AML-193 (cell line): ENCODE measurements at regions not wholly inside any gene's neighbourhood (a gene's known extent, or its start where the extent isn't known, plus 50 kb on each side); places are given as distances from the start of the nearest gene placed in this dataset.
"Not testable (repeated sequence)": the region's sequence is repeated elsewhere in the genome, so short reads cannot be mapped to it uniquely, and the experiment has no call there.

Experiments
- DNase-seq, 2 experiments: peaks; one replicate each; lab custom pipeline; 2025; lab: John Stamatoyannopoulos, UW

DNA sequence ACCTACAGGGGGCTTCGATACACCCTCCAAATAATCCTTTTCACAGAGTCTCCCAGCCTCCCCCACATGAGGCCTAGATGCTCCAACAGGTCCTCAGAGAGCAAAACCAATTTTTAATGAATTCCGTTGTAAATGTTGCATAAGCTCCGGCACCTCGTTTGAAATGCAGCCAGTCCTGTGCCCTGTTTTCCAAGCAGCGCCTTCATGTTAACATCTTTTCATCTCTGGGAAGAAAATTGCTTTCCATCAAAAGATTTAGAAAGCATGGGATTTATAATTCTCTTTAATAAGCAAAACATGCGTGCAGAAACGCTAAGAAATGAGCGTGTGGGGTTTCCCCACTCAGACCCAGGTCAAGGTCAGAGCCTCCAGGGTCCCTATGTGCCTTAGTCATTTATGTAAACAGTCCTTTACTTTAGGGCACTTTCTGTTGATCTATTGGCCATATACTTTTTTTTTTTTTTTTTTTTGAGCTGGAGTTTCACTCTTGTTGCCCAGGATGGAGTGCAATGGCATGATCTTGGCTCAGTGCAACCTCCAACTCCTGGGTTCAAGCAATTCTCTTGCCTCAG, 177.5 kb upstream of the S1PR3 start:
- DNase-seq: no peak

DNA sequence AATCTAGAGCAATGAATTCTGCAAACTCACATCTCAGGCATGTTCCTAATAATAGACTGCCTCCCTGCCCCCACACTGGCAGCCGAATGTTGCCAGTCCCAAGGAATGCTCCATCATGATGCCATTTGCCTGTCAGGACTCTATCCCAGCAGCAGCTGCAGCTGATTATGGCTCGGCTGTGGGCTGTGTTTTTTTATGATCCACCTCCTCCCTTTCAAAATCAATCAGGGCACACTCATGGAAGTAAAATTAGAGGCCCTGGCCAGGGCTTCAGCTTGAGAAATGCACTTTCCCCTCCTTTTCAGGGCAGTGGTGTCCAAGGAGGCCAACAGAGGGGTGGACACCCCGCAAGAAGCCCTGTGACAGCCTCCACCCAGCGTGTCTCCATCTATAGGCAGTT, 176.7 kb upstream of the S1PR3 start:
- DNase-seq: no peak

DNA sequence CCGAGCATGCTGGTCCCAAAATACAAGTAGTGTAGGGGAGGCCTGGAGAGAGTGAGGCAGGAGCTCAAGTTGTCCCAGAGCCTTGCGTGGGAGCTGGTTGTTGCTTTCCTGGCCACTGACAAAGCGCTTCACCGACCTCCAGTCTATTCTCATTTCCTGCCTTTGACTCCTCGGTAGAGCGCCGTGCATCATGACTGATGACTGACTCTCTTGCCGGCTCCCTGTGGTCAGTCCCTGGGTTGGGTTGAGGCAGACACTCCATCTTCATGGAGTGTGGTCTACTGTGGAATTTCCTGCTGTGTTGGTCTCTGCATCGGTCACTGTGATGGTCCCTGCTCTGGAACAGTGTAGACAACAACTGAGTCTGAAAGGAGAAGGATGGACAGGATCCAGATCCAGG, 175.1 kb upstream of the S1PR3 start:
- no peak for DNase-seq

DNA sequence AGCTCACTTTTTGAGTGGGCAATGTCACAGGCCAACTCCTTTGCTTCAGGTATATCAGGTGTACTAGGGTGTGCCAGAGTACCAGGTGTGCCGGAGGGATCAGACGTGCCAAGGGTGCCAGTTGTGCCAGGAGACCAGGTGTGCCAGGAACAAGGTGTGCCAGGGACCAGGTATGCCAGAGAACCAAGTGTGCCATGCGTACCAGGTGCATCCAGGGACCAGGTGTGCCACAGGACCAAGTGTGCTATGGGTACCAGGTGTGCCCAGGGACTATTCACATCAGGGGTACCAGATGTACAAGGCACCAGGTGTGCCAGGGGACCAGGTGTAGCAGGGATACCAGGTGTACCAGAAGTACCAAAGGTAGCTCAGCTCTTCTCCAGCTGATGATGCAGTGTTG, 174.7 kb upstream of the S1PR3 start:
- DNase-seq: no peak

DNA sequence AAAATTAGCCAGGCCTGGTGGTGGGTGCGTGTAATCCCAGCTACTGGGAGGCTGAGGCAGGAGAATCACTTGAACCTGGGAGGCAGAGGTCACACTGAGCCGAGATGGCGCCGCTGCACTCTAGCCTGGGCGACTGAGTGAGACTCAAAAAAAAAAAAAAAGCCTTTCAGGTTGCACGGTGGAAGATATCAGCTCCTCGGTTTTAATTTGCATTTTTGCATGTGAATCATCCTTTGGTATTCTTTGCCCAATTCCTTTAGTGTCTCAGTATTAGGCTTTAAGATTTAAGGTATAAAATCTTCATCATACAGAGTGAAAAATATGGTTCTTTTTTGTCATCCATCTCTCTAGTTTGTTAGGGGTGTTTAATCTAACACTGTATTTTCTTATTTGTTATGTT, 173.6 kb upstream of the S1PR3 start:
- no peak for DNase-seq

DNA sequence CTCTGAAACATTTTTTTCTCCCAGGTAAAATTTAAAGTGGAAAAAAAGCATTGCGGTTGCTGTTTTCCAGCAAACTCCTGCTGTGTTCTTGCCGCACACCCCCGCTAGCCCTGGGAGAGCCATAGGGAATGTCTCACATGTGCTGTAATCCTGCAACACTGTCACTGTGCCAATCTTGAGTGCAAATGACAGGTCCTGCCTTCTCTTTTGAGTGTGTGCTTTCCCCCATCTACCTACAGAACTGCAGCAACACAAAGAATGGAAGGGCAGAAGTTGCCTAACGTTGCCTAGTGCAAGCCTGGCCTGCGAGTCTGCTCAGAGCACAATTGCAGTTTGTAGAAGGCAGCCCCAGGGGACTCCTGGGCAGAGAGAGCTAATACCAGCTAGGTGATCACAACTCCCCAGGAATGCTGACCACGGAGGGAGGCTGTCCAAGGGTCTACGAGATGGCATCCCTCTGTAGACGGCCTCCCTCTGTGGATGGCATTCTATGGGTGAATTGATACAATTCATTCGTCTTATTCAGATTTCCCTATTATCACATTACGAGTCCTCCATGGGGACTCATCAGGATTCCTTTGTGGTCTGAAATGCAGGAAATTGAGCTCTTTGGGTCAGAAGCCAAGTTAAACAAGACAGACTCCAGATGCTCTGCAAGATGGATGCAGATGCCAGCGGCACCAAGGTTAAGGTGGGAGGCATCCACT, 172.6 kb upstream of the S1PR3 start:
- no peak for DNase-seq

DNA sequence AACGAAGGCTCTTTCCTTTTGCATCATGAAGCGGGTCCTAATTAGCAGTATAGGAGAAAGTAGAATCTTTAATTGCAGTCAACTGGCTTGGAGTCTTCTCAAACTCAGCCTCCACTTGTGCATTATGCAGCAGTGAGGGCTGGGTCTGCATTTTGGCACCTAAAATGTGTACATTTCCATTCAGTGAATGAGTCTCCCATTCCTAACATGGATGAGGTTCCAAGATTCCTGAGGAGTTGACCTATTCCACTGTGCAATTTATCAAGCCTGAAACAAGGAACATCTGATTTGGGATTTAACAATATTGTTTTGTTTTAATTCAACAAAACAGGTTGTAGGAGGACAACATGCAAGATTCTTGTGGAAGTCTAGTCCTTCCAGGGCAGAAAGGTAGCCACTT, 171.8 kb upstream of the S1PR3 start:
- DNase-seq: no peak

DNA sequence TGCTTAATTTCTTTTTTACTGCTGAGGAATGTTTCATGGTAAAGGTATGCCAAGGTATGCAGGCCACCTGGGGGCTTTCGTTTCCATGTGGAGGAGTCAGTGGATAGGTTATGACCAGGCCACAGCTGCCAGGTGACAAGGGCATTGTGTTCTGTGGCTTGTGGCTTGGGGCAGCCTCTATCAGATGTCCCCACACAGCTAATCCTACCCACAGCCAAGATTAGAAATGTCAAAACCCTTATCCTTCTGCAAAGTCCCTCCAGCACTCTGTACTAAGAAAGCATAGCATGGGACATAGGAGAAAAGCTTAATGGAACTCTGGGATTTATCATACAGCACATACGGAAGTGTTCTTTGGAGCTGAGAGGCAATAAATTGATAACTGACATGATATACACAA, 171.2 kb upstream of the S1PR3 start:
- no peak for DNase-seq

DNA sequence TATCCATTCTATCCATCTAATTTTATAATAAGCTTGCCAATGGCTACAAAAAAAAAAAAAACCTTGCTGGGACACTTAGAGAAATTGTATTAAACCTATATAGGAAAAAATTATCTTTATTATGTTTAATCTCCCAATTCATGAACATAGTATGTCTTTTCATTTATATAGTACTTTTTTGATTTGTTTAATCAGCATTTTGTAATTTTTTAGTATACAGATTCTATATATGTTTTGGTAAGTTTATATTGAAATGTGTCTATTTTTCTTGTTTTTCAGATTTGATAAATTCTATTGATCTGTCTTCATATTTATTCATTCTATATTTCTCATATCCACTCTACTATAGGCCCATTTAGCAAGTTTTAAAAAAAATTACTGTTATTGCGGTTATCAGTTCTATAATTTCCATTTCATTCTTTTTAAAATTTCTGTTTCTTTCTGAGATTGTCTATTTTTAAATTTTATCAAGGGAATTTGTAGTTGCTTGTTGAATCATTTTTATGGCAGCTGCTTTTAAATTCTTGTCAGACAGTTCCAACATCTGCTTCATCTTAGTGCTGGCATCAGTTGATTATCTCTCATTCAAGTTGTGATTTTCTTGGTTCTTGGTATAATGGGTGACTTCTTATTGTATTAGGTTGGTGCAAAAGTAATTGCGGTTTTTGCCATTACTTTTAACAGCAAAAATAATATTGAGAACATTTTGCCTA, 170.1 kb upstream of the S1PR3 start:
- no peak for DNase-seq

DNA sequence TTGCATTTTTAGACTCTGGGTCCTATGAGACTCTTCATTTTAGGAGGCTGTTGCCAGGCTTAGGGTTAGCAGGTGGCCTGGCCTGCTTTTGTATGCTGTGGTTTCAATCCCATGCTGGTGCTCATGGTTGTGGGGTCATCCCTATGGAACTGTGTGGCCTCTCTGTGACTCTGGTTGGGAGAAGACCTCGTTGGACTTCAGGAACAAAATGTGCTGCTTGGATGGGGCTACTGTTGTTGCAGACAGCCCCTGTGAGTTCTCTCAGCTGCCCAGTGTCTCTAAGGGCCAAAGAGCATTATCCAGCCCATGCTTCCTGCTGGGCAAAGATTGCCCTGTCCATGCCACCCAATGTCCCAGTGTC, 169.5 kb upstream of the S1PR3 start:
- DNase-seq: no peak

DNA sequence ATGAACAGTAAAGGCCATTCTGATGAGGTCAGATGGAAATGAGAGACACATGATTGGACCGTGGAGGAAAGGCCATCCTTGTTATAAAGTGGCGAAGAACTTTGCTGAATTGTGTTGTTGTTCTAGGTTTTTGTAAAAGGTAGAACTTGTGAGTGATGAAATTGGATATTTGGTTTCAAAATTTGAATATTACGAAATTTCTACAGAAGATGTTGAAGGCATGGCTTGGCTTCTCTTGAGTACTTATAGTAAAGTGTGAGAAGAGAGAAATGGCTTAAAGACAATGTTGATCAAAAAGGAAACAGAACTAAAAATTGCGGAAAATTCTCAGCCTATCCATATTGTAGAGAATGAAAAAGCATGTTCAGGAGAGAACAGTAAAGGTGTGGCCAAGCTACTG, 166.6 kb upstream of the S1PR3 start:
- peak; percentile 48 for DNase-seq

DNA sequence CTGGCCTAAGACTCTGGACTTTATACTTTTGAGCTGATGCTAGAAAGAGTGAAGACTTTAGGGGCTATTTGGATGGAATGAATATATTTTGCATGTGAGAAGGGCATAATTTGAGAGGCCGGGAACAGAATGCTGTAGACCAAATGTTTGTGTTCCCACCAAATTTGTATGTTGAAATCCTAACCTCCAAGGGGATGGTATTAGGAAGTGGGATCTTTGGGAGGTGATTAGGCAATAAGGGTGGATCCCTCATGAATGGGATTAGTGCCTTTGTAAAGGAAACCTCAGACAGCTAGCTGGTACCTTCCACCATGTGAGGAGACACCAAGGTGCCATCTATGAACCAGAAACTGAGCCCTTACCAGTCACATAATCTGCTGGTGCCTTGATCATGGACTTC, 165.1 kb upstream of the S1PR3 start:
- DNase-seq: no peak

DNA sequence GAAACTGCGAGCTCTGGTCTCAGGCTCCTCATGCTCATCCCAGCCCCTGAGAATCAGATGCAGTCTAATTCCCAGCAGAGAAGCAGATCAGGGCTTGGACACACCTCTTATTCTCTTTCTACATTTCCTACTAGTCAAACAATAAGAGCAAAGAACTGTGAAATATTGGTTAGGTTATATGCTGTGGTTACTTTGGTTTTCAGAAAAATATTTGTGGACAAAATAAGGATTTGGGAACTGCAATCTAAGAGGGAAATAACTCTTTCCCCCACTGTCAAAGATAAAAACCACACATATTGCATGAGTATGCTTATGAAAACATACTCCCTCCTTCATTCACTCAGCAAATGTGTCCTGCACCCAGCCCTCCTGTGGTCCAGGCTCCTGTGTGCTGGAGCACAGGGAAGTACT, 164.5 kb upstream of the S1PR3 start:
- no peak for DNase-seq

DNA sequence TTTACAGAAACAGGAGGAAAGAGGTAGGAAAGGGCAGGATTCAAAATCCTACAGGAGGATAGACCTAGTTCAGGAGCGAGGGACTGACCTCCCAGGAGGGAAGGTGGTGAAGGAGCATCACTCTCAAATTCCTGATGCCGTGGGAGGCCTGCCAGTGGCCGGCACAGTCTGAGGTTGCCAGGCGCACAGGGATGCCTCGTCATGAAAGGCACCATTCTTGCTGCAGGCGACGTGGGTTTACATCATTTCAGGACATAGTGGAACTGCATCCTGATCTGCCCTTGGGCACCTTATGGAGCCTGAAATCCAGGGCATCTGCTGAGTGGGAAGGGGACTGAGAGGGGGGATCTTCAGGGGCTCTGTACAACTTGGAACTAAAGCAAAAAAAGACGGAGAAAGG, 163.2 kb upstream of the S1PR3 start:
- no peak for DNase-seq

DNA sequence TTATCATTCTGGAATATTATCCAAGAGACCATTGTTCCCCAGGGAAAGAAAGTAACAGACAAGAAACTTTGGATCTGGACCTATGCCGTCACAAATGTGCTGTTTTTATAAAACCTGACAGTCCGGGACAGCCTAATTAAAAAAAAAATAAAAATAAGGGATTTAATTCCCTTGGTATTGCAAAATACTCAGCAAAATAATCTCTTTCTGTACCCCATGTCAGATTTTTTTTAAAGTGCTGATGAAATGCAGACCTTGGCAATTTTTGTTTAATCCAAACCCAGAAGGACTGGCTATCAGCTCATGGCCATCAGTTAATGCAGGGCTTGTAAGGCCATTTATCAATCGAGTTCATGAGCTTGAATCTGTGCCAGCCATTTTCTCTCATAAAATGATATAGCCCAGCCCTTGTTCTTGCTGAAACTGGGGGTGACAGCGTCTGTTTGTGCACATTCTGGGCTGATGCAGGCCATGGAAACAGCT, 162.7 kb upstream of the S1PR3 start:
- DNase-seq: no peak

DNA sequence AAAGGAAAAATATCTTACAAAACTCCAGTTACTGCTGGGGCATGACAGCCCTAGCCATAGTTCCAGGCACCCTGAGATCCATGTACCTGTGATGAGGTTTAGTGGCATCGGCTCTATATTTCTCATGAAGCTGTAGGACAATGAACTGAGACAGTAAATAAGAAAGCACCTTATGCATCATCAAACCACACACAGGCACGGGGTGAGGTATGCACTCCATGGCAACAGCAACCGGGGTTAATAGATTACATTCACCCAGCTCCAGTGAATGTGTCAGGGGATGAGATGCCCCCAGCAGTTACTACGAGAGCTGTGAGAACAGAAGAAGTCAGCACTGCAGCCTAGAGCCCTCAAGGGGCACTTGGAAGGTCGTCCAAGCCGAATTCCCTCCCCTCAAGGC, 162.0 kb upstream of the S1PR3 start:
- DNase-seq: no peak

DNA sequence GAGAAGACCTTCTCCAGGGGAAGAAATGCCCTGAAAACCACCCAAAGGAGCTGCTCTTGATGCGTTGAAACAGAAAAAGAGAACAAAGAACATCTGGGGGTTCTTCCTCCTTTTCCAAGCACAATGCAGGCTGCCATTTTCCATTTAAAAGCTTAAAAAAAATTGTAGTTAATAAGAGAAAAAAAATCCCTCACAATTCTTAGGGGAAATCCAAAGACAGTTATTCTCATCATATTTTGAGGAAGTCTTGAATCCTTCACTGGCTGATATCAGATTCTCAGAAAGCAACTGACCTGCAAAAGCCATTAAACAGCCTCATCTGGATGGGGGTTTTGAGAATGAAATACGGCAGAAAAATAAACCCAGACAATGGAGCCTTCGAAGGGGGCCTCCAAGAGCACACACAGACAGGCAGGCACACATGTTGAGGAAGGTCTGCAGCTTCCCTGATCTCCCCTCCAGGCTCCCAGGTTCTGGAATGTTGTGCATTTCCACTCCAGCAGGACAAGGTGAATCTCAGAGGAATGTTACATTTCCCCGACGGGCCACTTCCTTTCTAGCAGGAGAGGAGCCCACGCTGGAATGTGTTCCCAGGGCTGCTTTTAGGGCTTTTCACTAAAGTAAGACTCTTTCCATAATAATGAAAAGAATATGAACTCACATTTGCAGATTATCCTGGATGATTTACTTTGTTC, 159.4 kb upstream of the S1PR3 start:
- DNase-seq: no peak

DNA sequence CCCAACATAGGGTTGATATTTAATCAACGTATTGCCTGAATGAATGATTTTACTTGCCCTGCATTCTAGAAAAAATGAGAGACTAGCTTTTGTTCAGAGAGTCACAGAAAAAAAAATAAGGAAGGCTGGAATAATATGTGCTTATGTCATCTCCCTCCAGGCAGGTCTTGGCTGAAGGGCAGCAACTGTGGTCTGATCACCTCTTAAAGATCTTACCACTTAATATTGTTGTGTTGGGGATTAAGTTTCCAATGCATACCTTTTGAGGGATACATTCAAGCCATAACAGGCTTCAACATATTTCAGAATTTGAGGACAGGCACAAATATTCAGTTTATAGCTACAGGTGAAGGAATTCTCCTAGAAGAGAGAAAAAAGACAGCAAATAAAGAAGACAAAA, 157.3 kb upstream of the S1PR3 start:
- DNase-seq: no peak

DNA sequence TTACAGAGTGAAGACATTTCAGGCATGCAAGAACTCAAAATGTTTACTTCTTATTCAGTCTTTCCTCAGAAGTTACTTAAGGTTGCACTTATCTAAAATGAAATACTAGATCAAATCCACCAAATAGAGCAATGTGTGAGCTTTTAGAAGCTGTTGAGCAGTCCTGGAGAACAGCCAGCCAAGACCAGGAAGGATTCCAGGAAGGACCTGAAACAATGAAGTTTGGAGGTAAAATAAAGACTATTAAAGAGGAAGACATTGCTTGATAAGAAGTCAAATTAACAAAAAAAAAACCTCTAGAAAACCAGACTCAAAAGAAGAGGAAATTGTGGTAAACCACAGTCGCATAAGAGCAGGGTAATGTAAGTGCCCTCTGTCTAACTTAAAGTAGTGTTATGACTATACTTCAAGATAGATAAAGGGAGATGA, 156.2 kb upstream of the S1PR3 start:
- peak; percentile 90 to 91 for DNase-seq

DNA sequence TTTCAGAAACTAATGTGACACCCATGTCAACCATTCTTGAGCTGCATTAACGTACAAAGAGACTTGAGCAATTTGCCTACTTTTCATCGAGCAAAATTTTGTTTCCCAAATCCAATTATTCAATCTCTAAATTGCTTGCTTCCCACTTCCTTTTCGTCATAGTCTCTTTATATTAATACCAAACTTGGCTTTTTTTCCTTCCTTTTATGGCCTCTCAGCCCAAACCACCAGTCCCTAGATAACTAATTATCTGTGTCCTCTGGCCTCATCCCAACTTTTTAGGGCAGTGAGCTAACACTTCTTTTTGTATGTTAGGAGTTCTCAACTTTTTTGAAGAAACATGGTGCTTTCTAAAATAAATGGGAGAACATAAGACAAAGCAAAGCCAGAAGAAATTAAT, 155.5 kb upstream of the S1PR3 start:
- DNase-seq: no peak

DNA sequence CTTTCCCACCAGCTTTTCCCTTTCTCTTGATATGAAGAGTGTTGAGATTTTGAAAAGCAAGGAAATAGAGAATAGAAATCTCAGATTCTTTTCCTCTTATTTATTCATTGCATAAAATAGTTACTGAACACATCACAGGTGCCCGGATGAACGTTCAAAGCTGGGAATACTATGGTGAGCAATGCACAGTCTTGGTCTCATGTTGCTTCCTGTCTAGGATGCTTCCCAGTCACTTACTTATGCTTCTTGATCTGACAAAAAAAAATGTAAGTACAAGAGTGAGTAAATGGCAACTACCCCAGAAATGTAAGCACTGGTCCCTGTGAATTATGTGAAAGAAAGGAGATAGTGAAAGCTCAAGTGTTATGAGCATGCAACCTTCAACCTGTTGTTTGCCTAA, 153.5 kb upstream of the S1PR3 start:
- DNase-seq: no peak

DNA sequence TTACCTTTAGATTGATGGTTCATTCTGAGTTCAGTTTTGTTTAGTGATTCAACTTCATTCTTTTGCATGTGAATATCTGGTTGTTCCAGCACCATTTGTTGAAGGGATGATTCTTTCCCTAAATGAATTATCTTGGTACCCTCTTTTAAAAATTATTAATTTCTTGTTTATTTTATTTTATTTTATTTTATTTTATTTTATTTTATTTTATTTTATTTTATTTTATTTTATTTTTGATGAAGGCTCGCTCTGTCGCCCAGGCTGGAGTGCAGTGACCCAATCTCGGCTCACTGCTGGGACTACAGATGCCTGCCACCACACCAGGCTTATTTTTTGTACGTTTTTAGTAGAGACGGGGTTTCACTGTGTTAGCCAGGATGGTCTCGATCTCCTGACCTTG, 141.4 kb upstream of the S1PR3 start:
- not testable (repeated sequence) for DNase-seq

DNA sequence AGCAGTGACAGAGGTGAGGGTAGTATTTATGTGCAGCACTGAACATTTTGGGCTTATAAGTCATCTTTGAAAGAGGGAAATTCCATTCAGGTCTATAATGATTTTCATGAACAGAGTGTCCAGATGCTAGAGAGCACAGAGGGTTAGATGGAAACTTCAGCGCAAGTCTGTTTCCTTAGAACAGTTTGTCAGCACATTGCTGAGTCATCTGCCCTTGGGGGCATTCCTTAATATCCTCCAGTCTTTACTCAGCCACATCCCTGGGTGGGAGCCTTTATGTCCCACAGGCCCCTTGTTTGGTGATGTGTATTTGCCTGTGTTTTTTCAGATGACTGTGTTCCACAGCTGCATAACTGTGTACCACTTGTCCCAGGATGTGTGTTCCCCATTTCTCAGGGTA, 138.5 kb upstream of the S1PR3 start:
- DNase-seq: no peak
